GM18867 (cell line): ENCODE measurements at regions not wholly inside any gene's neighbourhood (a gene's known extent, or its start where the extent isn't known, plus 50 kb on each side); places are given as distances from the start of the nearest gene placed in this dataset.

Source experiments
- ATAC-seq: cut with Tn5 transposase; IDR thresholded peaks from one replicate; pipeline ENCODE4 v1.9.1; 2021; ENCODE audit warnings: mild to moderate bottlenecking, moderate library complexity; ENCODE audit not compliant: unreplicated experiment

DNA sequence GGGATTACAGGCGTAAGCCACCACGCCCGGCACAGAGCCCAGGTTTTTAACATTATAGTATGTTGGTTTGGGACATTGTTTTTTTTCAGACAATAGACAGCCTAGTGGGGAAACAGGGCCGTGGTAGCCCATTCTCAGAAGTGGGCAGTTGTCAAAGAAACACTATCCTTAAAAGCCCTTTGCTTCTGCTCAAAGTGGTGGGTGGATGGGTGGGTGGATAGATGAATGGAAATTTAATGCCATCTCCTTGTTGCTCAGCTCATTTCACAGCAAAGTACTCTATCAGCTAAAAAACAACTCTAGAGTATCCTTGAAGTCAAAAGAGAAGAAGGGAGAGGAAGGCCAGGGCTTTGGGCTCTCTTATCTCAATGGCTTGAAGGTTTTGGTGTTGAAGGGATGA, 137.8 kb downstream of the RRAGC start:
- no peak for ATAC-seq

GRCh38 chr1:38719880-38720279, 139.7 kb downstream of the RRAGC start:
- ATAC-seq = no peak

- ATAC-seq = no peak
Measured at GRCh38 chr1:38718031-38718430, 141.5 kb downstream of the RRAGC start.

DNA sequence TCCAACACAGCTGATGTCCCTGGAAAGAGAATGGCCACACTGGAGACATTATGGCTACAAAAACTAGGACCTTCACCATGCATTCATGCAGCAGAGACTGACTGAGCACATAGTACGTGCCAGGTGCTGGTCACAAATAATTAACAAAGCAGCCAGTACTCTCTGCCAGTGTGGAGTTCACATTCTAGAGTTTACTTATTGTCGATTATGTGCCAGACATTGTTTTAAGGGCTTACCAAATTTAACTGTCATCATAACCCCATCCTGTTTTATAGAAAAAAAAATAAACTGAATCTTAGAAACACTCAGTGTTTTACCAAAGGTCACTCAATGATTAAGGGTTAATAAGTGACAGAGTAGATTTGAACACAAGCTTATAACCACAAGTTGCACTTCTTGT, 143.3 kb downstream of the RRAGC start:
- no peak for ATAC-seq

- no peak for ATAC-seq
Measured at GRCh38 chr1:38715415-38715814, 144.2 kb downstream of the RRAGC start.

- no peak for ATAC-seq
Measured at GRCh38 chr1:38712046-38712445, 147.5 kb downstream of the RRAGC start.

- no peak for ATAC-seq
Measured at GRCh38 chr1:38708701-38709258, 150.8 kb downstream of the RRAGC start.

DNA sequence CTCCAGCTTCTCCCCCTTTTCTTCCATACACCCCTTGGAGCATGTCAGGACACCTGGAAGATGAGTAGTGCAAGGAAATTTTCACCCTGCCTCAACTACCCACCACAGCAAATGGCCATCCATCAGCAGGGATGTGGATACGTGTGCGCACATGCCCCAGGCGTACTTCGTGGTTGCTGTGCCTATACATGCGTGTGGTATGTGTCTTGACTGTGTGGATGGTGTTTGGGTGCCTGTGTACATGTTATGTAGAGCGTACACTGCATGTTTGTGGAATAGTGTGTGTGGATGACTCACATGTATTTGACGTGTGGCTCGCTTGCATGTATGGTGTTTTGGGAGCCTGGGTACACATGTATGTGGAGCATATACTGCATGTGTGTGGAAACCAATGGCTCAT, 158.5 kb downstream of the RRAGC start:
- no peak for ATAC-seq

DNA sequence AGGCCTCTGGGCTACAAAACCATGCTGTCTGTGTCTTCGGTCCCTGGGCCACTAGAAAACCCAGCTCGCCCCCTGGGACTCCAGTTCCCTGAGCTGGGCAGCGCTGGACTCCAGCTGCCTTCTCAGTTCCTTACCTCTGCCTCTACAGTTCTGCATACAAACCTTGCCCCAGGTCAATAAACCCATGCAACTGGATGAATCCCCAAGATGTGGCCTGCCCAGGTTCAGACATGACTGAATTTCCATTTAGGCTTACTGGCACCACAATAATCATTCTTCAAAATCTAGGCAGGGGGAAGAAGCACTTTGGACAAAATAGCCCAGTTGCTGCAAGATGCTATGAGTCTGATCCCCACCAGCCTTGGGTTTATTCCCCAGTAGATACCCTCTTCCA, 159.5 kb downstream of the RRAGC start:
- no peak for ATAC-seq

DNA sequence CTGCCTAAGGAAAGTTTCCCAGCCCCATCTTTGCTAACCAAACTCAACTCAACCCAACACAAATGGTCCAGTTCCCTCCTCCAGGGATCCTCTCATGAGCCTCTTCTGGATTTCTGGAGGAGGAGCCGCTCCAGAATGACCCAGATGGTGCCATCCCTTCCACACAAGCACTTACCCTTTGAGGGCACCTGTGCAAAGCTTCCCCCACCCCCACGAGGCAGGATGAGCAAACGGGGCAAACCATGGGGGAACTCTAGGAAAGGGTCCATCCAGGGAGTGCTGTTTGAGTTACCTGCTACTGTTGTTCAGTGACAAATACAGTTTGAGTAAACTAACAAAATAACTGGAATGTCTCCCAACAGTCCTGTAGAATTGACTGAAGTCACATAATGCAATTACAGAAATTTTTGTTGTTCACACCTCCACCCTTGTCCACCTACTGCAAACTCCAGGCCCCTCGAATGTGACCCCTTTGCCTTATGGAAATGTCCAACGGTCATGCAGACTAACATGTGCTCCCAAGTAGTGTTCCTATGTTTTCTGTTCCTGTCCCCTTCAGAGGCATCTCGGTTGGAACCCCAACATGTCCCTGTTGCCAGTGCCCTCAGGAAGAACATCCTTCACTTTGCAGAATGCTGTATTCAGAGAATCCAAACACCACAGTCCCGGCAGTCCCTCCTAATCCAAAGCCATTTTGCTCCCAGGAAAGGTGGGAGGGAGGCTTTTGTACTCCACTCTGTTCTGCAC, 160.1 kb downstream of the RRAGC start:
- no peak for ATAC-seq

GRCh38 chr1:38697387-38697786, 162.2 kb downstream of the RRAGC start:
- ATAC-seq = no peak

DNA sequence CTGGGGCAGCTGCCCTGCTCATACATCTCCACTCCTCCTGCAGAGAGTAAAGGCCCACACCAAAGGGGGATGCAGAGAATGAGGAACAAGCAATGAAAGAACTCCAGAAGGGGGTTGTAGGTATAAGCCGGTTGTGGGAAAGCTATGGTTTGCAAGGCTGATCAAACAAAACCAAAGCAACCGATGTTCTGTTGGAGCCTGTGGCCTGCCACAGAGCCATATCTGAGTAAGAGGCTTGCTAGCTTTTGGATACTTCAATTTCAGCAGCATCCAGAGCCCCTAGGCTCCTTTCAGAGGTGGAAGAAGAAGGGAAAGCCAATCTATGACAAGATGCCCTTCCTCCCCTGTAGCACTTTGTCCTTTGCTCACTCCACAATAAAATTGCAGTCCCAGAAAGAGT, 163.2 kb downstream of the RRAGC start:
- no peak for ATAC-seq

- no peak for ATAC-seq
Measured at GRCh38 chr1:38693759-38694158, 165.8 kb downstream of the RRAGC start.

- ATAC-seq = no peak
Measured at GRCh38 chr1:38693031-38693430, 166.5 kb downstream of the RRAGC start.

DNA sequence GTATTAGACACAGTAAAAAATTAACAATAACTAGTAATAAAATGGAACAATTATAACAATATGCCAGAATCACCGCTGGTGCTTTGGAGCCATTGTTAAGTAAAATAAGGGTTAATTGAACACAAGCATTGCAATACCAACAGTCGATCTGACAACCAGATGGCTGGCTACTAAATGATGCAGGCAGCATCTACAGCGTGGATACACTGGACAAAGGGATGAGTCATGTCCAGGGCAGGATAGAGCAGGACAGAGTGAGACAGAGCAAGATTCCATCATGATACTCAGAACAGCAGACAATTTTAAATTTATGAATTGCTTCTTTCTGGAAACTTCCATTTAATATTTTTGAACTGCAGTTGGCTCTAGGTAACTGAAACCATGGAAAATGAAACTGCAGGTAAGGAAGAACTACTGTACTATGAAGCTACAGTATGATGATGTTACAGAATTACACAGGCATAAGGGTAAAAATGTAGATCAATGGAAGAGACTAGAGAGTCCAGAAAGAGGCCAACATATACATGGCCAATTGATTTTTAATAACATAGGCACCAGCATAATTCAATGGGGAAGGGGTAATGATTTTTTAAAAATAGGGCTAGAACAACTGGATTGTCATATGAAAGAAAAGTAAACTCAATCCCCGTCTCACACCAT, 168.7 kb downstream of the RRAGC start:
- no peak for ATAC-seq

- ATAC-seq = no peak
Measured at GRCh38 chr1:38686927-38687255, 172.7 kb downstream of the RRAGC start.

DNA sequence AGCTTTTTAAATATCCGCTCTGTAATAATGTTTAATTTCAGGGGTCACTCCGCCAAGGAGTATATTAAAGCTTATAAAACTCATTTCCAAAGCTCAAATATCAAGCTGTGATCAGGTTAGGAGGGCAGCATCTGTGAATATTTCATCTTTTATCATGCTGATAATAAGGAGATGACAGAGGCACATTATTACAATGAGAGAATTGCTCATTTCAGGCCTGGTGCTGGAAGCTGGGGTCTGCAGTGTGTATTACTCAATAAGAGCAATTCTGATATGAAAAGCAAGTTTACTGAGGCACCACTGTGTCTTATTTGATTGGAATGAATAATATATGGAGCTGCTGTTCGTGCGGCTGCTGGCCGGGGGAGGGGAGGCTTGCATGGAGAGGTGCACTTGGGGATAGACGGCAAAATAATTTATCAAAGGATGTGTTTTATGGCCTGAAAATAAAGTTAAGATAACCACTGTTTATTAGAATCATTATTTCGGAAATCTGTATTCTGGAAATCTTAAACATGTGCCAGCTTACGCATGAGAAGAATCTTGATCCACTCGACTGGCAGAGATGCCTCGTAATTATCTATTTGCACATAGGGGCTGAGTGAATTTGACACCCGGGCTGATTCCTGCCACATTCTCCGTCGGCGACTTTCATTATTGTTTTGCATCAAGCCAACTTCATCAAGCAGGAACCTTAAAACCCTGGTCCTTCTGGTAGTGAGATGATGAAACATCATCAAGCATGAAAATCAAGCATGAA, 173.2 kb downstream of the RRAGC start:
- ATAC-seq = no peak

GRCh38 chr1:38685388-38685787, 174.2 kb downstream of the RRAGC start:
- no peak for ATAC-seq

DNA sequence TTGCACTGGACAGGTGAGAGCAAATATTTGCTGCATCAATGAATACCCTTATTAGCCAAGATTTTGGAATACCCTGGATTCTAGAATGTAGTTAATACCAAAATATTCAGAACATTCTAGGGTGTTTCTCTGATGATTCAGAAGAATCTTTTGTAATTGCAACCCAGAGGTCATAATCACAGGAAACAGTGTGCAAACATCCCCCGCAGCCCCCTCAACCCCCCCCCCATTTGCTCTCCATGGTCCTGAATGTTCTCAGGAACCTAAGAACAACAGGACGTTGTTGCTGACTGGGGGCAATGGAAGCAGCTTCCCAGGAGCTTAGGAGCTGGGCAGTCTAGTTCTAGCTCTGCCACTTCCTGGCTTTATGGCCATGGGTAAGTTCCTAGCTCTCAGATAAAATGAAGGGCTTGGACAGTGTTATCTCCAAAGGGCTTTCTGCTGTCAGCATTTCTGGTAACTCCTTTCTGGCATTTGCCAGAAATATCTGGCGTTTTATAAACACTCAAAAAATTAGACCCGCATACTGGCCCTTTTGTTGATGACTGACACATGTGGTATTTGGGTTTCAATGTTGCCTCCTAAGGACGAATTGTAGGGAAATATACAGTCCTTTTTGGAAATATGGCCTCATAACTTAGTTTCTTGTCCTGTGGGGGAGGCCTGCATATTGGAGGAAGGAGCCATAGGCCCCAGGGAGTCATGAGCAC, 178.6 kb downstream of the RRAGC start:
- ATAC-seq = no peak

DNA sequence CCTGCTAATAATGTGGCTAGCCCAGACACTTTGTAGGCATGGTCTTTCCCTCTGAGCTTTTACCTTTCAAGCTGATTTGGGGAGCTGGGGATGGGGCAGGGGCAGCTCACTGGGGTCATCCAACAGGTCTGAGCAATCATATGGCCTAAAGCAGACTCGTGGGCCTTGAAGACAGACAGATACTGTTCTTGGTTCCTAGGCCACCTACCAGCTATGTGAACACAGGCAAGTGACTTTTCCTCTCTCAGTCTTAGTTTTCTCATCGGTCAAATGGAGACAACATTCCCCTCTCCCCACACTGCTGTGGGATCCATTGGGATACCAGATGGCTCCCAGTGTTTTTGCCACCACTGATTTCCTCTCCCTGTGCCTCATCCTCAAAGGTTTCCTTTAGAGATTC, 181.8 kb downstream of the RRAGC start:
- no peak for ATAC-seq

DNA sequence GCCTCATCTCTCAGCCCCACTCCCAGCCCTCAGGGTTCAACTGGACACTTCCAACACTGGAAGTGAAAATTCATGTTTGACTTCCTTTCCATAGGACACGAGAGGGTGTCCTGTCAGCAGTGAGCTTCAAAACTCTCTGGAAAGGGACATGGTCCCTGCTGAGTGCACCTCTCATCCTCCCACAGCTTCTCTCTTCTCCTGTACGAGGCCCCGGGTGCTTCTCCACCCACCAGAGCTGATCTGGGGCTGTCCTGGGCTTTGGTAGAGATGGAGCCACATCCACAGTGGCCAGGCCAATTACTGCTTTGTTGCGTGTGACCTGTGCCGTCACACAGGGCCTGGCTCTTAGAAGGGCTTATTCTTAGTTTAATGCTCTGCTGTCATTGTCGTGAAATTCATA, 182.3 kb downstream of the RRAGC start:
- no peak for ATAC-seq
